Natural killer cell (primary cell): ENCODE measurements at regions not wholly inside any gene's neighbourhood (a gene's known extent, or its start where the extent isn't known, plus 50 kb on each side); places are given as distances from the start of the nearest gene placed in this dataset.

ENCODE experiments used
- ATAC-seq, 3 donors: fragments of 150-1000 bp in 2 of 3; fragments of 200-7000 bp in 1 of 3; cut with Tn5 transposase; 1 replicate in 1 of 3; 2 replicates in 2 of 3; pipeline ENCODE4 v1.10.0; 2021; ENCODE audit warnings: mild to moderate bottlenecking in 2 of 3, moderate library complexity in 2 of 3
- DNase-seq, 2 donors: peaks; one replicate each; pipeline versions ENCODE4 v3.0.0 to v3.0.0-alpha.2; 2013 to 2021; ENCODE audit warnings: mixed read lengths in 1 of 2
- H3K27ac ChIP-seq: one replicate; pipeline ENCODE4 v1.5.1; 2013; ENCODE audit warnings: mild to moderate bottlenecking, low read length
- H3K27me3 ChIP-seq: one replicate; pipeline ENCODE4 v1.6.1; 2013; ENCODE audit warnings: low read length; ENCODE audit not compliant: control insufficient read depth, insufficient read depth
- H3K36me3 ChIP-seq: one replicate; pipeline ENCODE4 v1.6.1; 2013; ENCODE audit warnings: low read length; ENCODE audit not compliant: control insufficient read depth, insufficient read depth
- H3K4me1 ChIP-seq: one replicate; pipeline ENCODE4 v1.6.1; 2013; ENCODE audit warnings: low read length; ENCODE audit not compliant: control insufficient read depth, insufficient read depth
- H3K4me3 ChIP-seq: one replicate; pipeline ENCODE4 v1.5.1; 2013; ENCODE audit warnings: low read length
- H3K9me3 ChIP-seq: one replicate; pipeline ENCODE4 v1.6.1; 2013; ENCODE audit warnings: low read length; ENCODE audit not compliant: control insufficient read depth, insufficient read depth
- H3K27ac Mint-ChIP-seq, 2 donors: one replicate each; pipeline ENCODE4 v1.8.0; 2022; ENCODE audit warnings: mild to moderate bottlenecking in 2 of 2, mixed read lengths in 2 of 2, moderate library complexity in 1 of 2
- H3K27me3 Mint-ChIP-seq, 2 donors: one replicate each; pipeline ENCODE4 v1.8.0; 2022; ENCODE audit warnings: low read depth in 2 of 2, mixed read lengths in 2 of 2
- H3K36me3 Mint-ChIP-seq: one replicate; pipeline ENCODE4 v1.8.0; 2022; ENCODE audit warnings: mixed read lengths
- H3K4me1 Mint-ChIP-seq, 2 donors: one replicate each; pipeline ENCODE4 v1.8.0; 2022; ENCODE audit warnings: mixed read lengths in 2 of 2
- H3K4me3 Mint-ChIP-seq: one replicate; pipeline ENCODE4 v1.8.0; 2022; ENCODE audit warnings: mild to moderate bottlenecking, moderate library complexity, mixed read lengths
- H3K9me3 Mint-ChIP-seq, 2 donors: one replicate each; pipeline ENCODE4 v1.8.0; 2022; ENCODE audit warnings: mixed read lengths in 2 of 2
- WGBS: methylation state at CpG from one replicate; pipeline ENCODE4 v1.1.7; 2013; ENCODE audit warnings: missing lambda C conversion rate; ENCODE audit not compliant: insufficient coverage; 5-methylcytosine and 5-hydroxymethylcytosine counted together
- intact Hi-C: fragments of 100-400 bp; cut with micrococcal nuclease; formaldehyde crosslinking; loops from one replicate; pipeline ENCODE4 v1.14.2; 2022
- TF ChIP-seq, protein P1 (sequence below): fragments of 200-600 bp; IDR thresholded peaks from one replicate; pipeline ENCODE4 v1.8.0; 2022; ENCODE audit warnings: antibody characterized with exemption

GRCh38 chr12:107906707-107907106, 132.2 kb downstream of the ASCL4 start:
- Histone ChIP-seq H3K4me1 (peaks cover 4% of the 10 kb centered on the region), H3K9me3 (no peaks in the 10 kb centered on the region), H3K36me3 (no peaks in the 10 kb centered on the region), H3K27me3 (peaks cover 12% of the 10 kb centered on the region), H3K4me3 (no peak overlapping the region), H3K27ac (no peak overlapping the region)
- DNase-seq (no peak), ATAC-seq (no peak)
- 63% methylated on average over 1 of the region's 4 CpGs for WGBS
- Mint-ChIP-seq H3K27me3 (peaks cover 32 to 69% of the 10 kb centered on the region in 2 donors), H3K36me3 (no peaks in the 10 kb centered on the region), H3K4me3 (no peak overlapping the region), H3K9me3 (no peaks in the 10 kb centered on the region), H3K27ac (no peak overlapping the region), H3K4me1 (peaks cover 0 to 7% of the 10 kb centered on the region in 2 donors)
- intact Hi-C loops, result no loop called here
- TF ChIP-seq, protein P1, sequence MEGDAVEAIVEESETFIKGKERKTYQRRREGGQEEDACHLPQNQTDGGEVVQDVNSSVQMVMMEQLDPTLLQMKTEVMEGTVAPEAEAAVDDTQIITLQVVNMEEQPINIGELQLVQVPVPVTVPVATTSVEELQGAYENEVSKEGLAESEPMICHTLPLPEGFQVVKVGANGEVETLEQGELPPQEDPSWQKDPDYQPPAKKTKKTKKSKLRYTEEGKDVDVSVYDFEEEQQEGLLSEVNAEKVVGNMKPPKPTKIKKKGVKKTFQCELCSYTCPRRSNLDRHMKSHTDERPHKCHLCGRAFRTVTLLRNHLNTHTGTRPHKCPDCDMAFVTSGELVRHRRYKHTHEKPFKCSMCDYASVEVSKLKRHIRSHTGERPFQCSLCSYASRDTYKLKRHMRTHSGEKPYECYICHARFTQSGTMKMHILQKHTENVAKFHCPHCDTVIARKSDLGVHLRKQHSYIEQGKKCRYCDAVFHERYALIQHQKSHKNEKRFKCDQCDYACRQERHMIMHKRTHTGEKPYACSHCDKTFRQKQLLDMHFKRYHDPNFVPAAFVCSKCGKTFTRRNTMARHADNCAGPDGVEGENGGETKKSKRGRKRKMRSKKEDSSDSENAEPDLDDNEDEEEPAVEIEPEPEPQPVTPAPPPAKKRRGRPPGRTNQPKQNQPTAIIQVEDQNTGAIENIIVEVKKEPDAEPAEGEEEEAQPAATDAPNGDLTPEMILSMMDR, result no peak

- no peaks in the 10 kb centered on the region for H3K36me3 ChIP-seq
- no peak overlapping the region for H3K27ac ChIP-seq
- intact Hi-C loops, result loop anchor here (1.0 kb wide), 1 partner anchor 44 kb away; no protein-coding TSS in a partner anchor
- no peaks in the 10 kb centered on the region for H3K9me3 ChIP-seq
- Mint-ChIP-seq H3K4me1 (peaks cover 0 to 7% of the 10 kb centered on the region in 2 donors), H3K9me3 (no peaks in the 10 kb centered on the region), H3K4me3 (peak overlapping the region; percentile 37), H3K36me3 (no peaks in the 10 kb centered on the region), H3K27ac (no peak overlapping the region), H3K27me3 (peaks cover 27 to 44% of the 10 kb centered on the region in 2 donors)
- ATAC-seq (peak; percentile 55 to 82 (median 65)), DNase-seq (peak; percentile 43 to 64)
- H3K27me3 ChIP-seq, result no peaks in the 10 kb centered on the region
- H3K4me3 ChIP-seq, result peak overlapping the region; percentile 21
- H3K4me1 ChIP-seq, result peaks cover 6% of the 10 kb centered on the region
- TF ChIP-seq, protein P1, result peak; percentile 57
- WGBS, result 2% methylated on average over 21 of the region's 22 CpGs
Observed at GRCh38 chr12:107912421-107913004, 138.0 kb downstream of the ASCL4 start.

DNA sequence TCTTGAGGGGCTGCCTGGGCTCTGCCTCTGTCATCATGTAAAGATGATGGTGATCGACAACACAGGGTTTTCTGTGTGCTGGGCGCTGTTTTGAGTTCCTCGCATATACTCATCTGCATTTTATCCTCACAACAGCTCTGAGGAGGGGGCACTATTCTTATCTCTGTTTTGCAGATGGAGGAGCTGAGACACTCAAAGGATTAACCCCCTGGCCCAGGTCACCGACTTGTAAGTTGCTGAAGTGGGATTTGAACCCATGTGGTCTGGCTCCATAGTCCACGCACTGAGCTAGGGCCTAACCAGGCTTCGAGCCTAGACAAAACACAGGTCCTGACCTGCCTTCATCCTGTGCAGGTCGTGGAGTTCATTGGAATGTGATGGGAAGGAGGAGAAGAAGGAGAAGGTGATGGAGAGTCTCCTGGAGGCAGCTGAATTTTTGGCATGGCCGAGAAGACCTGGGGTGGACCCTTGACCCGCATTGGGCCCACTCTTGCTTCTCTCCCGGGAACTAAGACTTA, 140.0 kb downstream of the ASCL4 start:
- Histone ChIP-seq H3K4me1 (peaks cover 6% of the 10 kb centered on the region), H3K36me3 (no peaks in the 10 kb centered on the region), H3K27me3 (peaks cover 3% of the 10 kb centered on the region), H3K4me3 (no peak overlapping the region), H3K9me3 (no peaks in the 10 kb centered on the region), H3K27ac (no peak overlapping the region)
- Mint-ChIP-seq H3K27me3 (peaks cover 29 to 46% of the 10 kb centered on the region in 2 donors), H3K27ac (no peak overlapping the region), H3K4me3 (no peak overlapping the region), H3K36me3 (no peaks in the 10 kb centered on the region), H3K9me3 (no peaks in the 10 kb centered on the region), H3K4me1 (peaks cover 0 to 7% of the 10 kb centered on the region in 2 donors)
- WGBS, result 79% methylated on average over 10 of the region's 10 CpGs
- intact Hi-C loops, result no loop called here
- TF ChIP-seq, protein P1, result no peak
- ATAC-seq, result no peak
- no peak for DNase-seq
